KMS-11 (cell line): ENCODE measurements at regions not wholly inside any gene's neighbourhood (a gene's known extent, or its start where the extent isn't known, plus 50 kb on each side); places are given as distances from the start of the nearest gene placed in this dataset.
"Not testable (repeated sequence)": the region's sequence is repeated elsewhere in the genome, so short reads cannot be mapped to it uniquely, and the experiment has no call there.

ENCODE experiments used
- H2AFZ ChIP-seq: fragments of 200-600 bp; sonication (generic); 2 replicates; pipeline ENCODE4 v1.6.1; 2016; ENCODE audit warnings: antibody characterized with exemption, mixed run types, low read depth
- H3K27ac ChIP-seq: fragments of 200-600 bp; sonication (generic); 2 replicates; pipeline ENCODE4 v1.6.1; 2016; ENCODE audit warnings: mild to moderate bottlenecking, mixed run types
- H3K27me3 ChIP-seq: fragments of 200-600 bp; sonication (generic); 2 replicates; pipeline ENCODE4 v1.6.1; 2017; ENCODE audit warnings: mild to moderate bottlenecking, low read depth, mixed run types, moderate library complexity; ENCODE audit not compliant: insufficient read depth
- H3K36me3 ChIP-seq: fragments of 200-600 bp; sonication (generic); 2 replicates; pipeline ENCODE4 v1.6.1; 2017; ENCODE audit warnings: mild to moderate bottlenecking, mixed run types; ENCODE audit not compliant: insufficient read depth
- H3K4me1 ChIP-seq: fragments of 200-600 bp; sonication (generic); 2 replicates; pipeline ENCODE4 v1.6.1; 2016; ENCODE audit warnings: mild to moderate bottlenecking, low read depth, mixed run types; ENCODE audit not compliant: poor library complexity, severe bottlenecking
- H3K4me2 ChIP-seq: fragments of 200-600 bp; sonication (generic); 2 replicates; pipeline ENCODE4 v1.7.0; 2016; ENCODE audit warnings: mild to moderate bottlenecking, mixed run types
- H3K4me3 ChIP-seq: fragments of 200-600 bp; sonication (generic); IDR thresholded peaks from 2 replicates; pipeline ENCODE4 v1.6.1; 2017; ENCODE audit warnings: low read depth, low read length, mixed read lengths; ENCODE audit not compliant: insufficient read depth
- H3K79me2 ChIP-seq: fragments of 200-600 bp; sonication (generic); 2 replicates; pipeline ENCODE4 v1.6.1; 2016; ENCODE audit warnings: low read depth, mixed run types; ENCODE audit not compliant: insufficient read depth
- H3K9ac ChIP-seq: fragments of 200-600 bp; sonication (generic); 2 replicates; pipeline ENCODE4 v1.6.1; 2016; ENCODE audit warnings: mild to moderate bottlenecking, mixed run types
- H4K20me1 ChIP-seq: fragments of 200-600 bp; sonication (generic); 2 replicates; pipeline ENCODE4 v1.6.1; 2016; ENCODE audit warnings: mild to moderate bottlenecking, mixed run types; ENCODE audit not compliant: insufficient read depth
- CTCF ChIP-seq: fragments of 200-600 bp; sonication (generic); conservative IDR thresholded peaks from 2 replicates; pipeline ENCODE4 v1.6.1; 2017; ENCODE audit warnings: low read depth, mild to moderate bottlenecking, antibody characterized with exemption, low read length, moderate library complexity, mixed read lengths

GRCh38 chr12:14211947-14212387, 153.5 kb upstream of the ATF7IP start:
- no peak overlapping the region for H3K4me3 ChIP-seq
- no peak for TF ChIP-seq CTCF
- H3K27me3 ChIP-seq, result no peaks in the 10 kb centered on the region
- no peaks in the 10 kb centered on the region for H3K79me2 ChIP-seq
- H3K4me2 ChIP-seq, result no peak overlapping the region
- H3K4me1 ChIP-seq, result peaks cover 4% of the 10 kb centered on the region
- no peaks in the 10 kb centered on the region for H3K36me3 ChIP-seq
- H3K9ac ChIP-seq, result no peak overlapping the region
- H2AFZ ChIP-seq, result no peak overlapping the region
- no peak overlapping the region for H3K27ac ChIP-seq
- H4K20me1 ChIP-seq, result no peaks in the 10 kb centered on the region

- Histone ChIP-seq H3K27ac (no peak overlapping the region), H2AFZ (no peak overlapping the region), H3K4me2 (no peak overlapping the region), H3K27me3 (no peaks in the 10 kb centered on the region), H3K79me2 (no peaks in the 10 kb centered on the region), H3K4me3 (no peak overlapping the region), H3K4me1 (peaks cover 4% of the 10 kb centered on the region), H4K20me1 (no peaks in the 10 kb centered on the region), H3K9ac (no peak overlapping the region), H3K36me3 (no peaks in the 10 kb centered on the region)
- no peak for TF ChIP-seq CTCF
Measured at GRCh38 chr12:14213542-14213941, 151.9 kb upstream of the ATF7IP start.

DNA sequence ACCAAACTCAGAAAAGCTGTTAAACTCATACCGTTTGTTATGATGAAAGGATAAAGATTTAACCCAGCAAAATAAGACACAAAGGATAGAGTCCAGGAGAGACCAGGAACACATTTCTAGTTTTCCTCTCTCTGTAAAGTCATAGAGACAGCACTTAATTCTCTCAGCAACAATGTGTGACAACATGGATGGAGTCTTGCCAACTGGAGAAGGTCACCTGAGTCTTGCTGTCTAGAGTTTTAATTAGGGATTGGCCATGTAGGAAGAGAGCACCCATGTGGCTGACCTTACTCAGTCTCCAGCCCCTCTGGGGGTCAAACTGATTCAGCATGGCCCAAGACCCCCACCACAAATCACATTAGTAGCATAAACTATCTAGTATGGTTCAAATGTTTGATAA, 151.0 kb upstream of the ATF7IP start:
- Histone ChIP-seq H3K36me3 (no peaks in the 10 kb centered on the region), H2AFZ (no peak overlapping the region)
- no peak for TF ChIP-seq CTCF

DNA sequence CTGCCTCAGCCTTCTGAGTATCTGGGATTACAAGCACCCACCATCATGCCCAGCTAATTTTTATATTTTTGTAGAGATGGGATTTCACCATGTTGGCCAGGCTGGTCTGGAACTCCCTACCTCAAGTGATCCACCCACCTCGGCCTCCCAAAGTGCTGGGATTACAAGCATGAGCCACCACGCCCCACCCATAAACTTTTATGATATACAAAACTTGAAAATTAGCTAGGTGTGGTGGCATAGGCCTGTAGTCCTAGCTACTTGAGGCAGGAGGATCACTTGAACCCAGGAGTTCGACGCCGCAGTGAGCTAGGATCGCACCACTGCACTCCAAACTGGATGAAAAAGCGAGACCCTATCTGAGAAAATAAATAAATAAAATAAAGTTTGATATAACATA, 149.5 kb upstream of the ATF7IP start:
- H3K9ac ChIP-seq, H3K4me1 ChIP-seq, H3K4me3 ChIP-seq, H3K36me3 ChIP-seq, H4K20me1 ChIP-seq, H3K79me2 ChIP-seq, H3K27ac ChIP-seq, H3K27me3 ChIP-seq, H3K4me2 ChIP-seq: not testable (repeated sequence)
- H2AFZ ChIP-seq, result peak overlapping the region; percentile 54; the same call in 1 of the 2 replicates

More for the DNA sequence above, 151.0 kb upstream of the ATF7IP start:
- peaks cover 4% of the 10 kb centered on the region for H3K4me1 ChIP-seq
- no peak overlapping the region for H3K9ac ChIP-seq
- no peaks in the 10 kb centered on the region for H3K27me3 ChIP-seq
- no peaks in the 10 kb centered on the region for H4K20me1 ChIP-seq
- no peaks in the 10 kb centered on the region for H3K79me2 ChIP-seq
- H3K27ac ChIP-seq, result no peak overlapping the region
- H3K4me3 ChIP-seq, result no peak overlapping the region
- no peak overlapping the region for H3K4me2 ChIP-seq

GRCh38 chr12:14216405-14217294, 148.8 kb upstream of the ATF7IP start:
- no peaks in the 10 kb centered on the region for H3K27me3 ChIP-seq
- H3K9ac ChIP-seq, result no peak overlapping the region
- H3K36me3 ChIP-seq, result no peaks in the 10 kb centered on the region
- no peaks in the 10 kb centered on the region for H3K79me2 ChIP-seq
- H4K20me1 ChIP-seq, result no peaks in the 10 kb centered on the region
- no peak overlapping the region for H3K4me3 ChIP-seq
- no peak overlapping the region for H3K4me2 ChIP-seq
- peak overlapping the region; percentile 54; the same call in 1 of the 2 replicates for H2AFZ ChIP-seq
- no peak for TF ChIP-seq CTCF
- peaks cover 7% of the 10 kb centered on the region for H3K4me1 ChIP-seq
- H3K27ac ChIP-seq, result no peak overlapping the region
